GM19463 (cell line): ENCODE measurements at regions not wholly inside any gene's neighbourhood (a gene's known extent, or its start where the extent isn't known, plus 50 kb on each side); places are given as distances from the start of the nearest gene placed in this dataset.
"Not testable (repeated sequence)": the region's sequence is repeated elsewhere in the genome, so short reads cannot be mapped to it uniquely, and the experiment has no call there.

Experiments used
- ATAC-seq: cut with Tn5 transposase; IDR thresholded peaks from one replicate; pipeline ENCODE4 v1.9.1; 2021; ENCODE audit warnings: mild to moderate bottlenecking, moderate library complexity; ENCODE audit not compliant: unreplicated experiment

- ATAC-seq: peak; percentile 89
Measured at GRCh38 chr2:142286618-142287017, 155.8 kb upstream of the LRP1B start.

- ATAC-seq: no peak
Measured at GRCh38 chr2:142285480-142285879, 154.7 kb upstream of the LRP1B start.

GRCh38 chr2:142284336-142284735 is 153.5 kb upstream of the LRP1B start:
- ATAC-seq: not testable (repeated sequence)

- ATAC-seq: no peak
Measured at GRCh38 chr2:142280831-142281230, 150.0 kb upstream of the LRP1B start.

- ATAC-seq: no peak
Measured at GRCh38 chr2:142270990-142271389, 140.2 kb upstream of the LRP1B start.

GRCh38 chr2:142270291-142270690 is 139.5 kb upstream of the LRP1B start:
- no peak for ATAC-seq

- ATAC-seq: no peak
Measured at GRCh38 chr2:142259356-142259755, 128.5 kb upstream of the LRP1B start.

GRCh38 chr2:142254031-142254430 is 123.2 kb upstream of the LRP1B start:
- no peak for ATAC-seq

GRCh38 chr2:142241016-142241415 is 110.2 kb upstream of the LRP1B start:
- ATAC-seq: no peak

GRCh38 chr2:142236181-142236580 is 105.4 kb upstream of the LRP1B start:
- no peak for ATAC-seq

- ATAC-seq: no peak
Measured at GRCh38 chr2:142234741-142235140, 103.9 kb upstream of the LRP1B start.

GRCh38 chr2:142223309-142223708 is 92.5 kb upstream of the LRP1B start:
- ATAC-seq: no peak

- no peak for ATAC-seq
Measured at GRCh38 chr2:142222715-142223114, 91.9 kb upstream of the LRP1B start.

GRCh38 chr2:142220901-142221300 is 90.1 kb upstream of the LRP1B start:
- no peak for ATAC-seq

- ATAC-seq: no peak
Measured at GRCh38 chr2:142220239-142220638, 89.4 kb upstream of the LRP1B start.

GRCh38 chr2:142218471-142218870 is 87.7 kb upstream of the LRP1B start:
- no peak for ATAC-seq

- no peak for ATAC-seq
Measured at GRCh38 chr2:142217804-142218203, 87.0 kb upstream of the LRP1B start.

GRCh38 chr2:142200062-142200461 is 69.2 kb upstream of the LRP1B start:
- no peak for ATAC-seq

- no peak for ATAC-seq
Measured at GRCh38 chr2:142199073-142199472, 68.3 kb upstream of the LRP1B start.

GRCh38 chr2:142190805-142191204 is 60.0 kb upstream of the LRP1B start:
- no peak for ATAC-seq

GRCh38 chr2:142189501-142189900 is 58.7 kb upstream of the LRP1B start:
- ATAC-seq: no peak

GRCh38 chr2:142188562-142188961 is 57.7 kb upstream of the LRP1B start:
- no peak for ATAC-seq

- ATAC-seq: no peak
Measured at GRCh38 chr2:142180820-142181533, 50.2 kb upstream of the LRP1B start.
